GM19043 (cell line): ENCODE measurements at regions not wholly inside any gene's neighbourhood (a gene's known extent, or its start where the extent isn't known, plus 50 kb on each side); places are given as distances from the start of the nearest gene placed in this dataset.

Source experiments
- ATAC-seq: cut with Tn5 transposase; IDR thresholded peaks from one replicate; pipeline ENCODE4 v1.9.1; 2021; ENCODE audit warnings: low read depth; ENCODE audit not compliant: unreplicated experiment

- ATAC-seq = no peak
These were observed 130.1 kb upstream of the DST start for GRCh38 chr6:56772737-56773184.

GRCh38 chr6:56771929-56772607, 129.4 kb upstream of the DST start:
- ATAC-seq = no peak

GRCh38 chr6:56771189-56771588, 128.5 kb upstream of the DST start:
- no peak for ATAC-seq

DNA sequence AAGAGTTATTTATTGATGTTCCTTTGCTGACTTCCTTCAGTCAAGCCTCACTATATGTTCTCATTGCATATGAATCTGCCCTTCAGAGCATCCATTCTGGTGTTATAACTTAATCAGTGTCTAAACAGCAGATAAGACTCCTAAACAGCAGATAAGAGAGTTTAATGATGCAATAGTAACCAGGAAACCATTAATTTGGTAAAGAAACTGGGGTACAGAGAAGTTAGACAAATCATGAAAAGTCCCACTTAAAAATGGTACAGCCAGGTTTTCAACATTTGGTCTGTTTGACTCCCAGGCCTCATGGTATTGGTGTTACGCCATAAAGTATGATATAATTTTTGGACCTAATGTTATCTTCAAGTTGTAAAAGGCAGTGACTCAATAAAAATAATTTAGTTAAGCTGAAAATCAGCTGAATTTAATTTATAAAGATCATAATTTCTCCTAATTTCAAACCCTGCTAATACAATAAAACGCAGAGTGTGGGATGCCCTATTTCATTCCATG, 127.4 kb upstream of the DST start:
- ATAC-seq = no peak

DNA sequence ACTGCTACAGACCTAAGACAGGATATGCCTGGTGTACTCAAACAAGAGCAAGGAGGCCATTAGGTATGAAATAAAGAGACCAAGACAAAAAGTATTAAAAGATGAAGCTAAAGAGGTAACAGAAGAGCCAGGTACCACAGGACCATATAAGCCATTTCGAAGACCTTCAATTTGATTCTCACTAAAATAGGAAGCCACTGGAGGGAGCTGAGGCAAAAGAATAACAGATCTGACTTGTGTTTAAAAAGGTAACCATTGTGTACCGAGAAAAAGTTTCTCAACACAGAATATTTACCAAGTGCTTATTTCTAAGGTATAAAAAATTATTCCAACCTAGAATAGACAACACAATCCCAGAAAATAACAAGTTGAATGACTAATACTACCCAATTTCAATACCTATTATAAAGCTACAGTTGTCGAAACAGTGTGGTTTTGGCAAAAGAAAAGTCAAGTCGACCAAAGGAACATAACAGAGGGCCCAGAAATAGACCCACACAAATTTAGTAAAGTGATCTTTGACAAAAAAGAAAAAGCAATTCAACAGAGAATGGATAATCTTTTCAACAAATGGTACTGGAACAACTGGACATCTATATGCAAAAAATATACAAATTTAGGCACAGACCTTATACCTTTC, 125.3 kb upstream of the DST start:
- no peak for ATAC-seq

DNA sequence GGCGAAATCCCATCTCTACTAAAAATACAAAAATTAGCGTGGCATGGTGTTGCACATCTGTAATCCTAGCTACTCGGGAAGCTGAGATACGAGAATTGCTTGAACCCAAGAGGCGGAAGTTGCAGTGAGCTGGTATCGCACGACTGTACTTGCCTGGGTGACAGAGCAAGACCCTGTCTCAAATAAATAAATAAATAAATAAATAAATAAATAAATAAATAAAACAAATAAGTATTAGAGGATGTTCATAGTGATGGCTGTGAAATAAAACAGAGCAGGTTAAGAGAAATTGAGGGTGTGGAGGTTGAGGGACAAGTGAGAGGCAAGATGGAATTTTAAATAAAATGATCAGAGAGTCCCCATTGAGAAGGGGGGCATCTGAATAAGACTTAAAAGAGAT, 124.7 kb upstream of the DST start:
- ATAC-seq = no peak

DNA sequence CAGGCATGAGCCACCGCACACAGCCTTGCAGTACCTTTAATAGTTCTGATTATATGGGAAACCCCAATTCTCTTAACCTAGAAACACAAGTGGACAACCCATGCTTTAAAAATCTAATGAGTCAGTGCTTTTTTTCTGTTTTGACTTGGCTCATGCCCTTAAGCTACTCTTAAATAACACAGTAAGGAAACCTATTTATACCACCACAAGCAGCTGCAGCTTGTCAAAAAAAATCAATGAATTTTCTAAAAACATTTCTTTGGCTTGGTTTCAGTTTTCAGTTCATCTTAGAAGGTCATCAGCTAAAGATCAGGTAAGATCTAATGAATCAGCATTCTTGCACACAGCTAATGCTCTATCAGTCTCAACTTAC, 124.1 kb upstream of the DST start:
- peak; percentile 78 for ATAC-seq

DNA sequence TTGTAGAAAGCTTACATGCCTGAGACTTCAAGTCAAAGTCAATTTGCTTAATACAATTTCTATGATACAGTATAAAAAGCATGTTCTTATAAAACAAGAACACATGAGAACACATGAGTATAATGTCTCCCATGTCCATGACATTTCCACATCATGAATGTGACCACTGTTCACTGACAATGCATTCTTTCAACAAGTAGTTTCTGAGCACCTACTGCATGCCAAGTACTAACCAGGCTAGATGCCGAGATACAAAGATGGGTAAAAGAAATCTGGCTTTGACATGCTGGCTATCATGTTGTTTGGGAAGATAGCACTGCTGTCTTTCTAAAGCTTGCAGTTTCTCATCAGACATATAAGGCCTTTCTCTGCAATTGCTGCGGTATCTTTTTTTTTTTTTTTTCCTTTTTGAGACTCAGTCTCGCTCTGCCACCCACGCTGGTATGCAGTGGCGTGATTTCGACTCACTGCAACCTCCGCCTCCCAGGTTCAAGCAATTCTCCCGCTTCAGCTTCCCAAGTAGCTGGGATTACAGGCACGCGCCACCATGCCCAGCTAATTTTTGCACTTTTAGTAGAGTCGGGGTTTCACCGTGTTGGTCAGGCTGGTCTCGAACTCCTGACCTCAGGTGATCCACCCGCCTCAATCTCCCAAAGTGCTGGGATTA, 123.6 kb upstream of the DST start:
- ATAC-seq = no peak

DNA sequence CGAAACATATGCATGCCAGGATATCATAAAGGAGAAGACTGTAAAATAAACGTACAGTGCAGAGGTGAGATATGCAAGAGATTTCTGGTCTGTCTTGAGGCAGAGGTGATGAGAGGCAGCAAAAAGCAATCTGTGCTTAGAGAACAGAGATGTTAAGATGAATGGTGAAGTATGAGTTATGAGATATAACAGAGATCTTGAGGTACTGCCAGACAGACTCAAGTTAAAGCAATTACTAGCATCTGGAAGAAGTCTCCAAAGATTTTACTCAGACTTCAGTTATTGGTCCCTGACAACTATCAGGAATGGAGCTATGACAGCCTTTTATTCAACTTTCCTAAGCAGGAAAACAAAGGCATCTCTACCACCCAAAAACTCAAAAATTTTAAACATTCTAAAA, 122.8 kb upstream of the DST start:
- no peak for ATAC-seq

GRCh38 chr6:56764081-56764566, 121.4 kb upstream of the DST start:
- peak; percentile 45 for ATAC-seq

DNA sequence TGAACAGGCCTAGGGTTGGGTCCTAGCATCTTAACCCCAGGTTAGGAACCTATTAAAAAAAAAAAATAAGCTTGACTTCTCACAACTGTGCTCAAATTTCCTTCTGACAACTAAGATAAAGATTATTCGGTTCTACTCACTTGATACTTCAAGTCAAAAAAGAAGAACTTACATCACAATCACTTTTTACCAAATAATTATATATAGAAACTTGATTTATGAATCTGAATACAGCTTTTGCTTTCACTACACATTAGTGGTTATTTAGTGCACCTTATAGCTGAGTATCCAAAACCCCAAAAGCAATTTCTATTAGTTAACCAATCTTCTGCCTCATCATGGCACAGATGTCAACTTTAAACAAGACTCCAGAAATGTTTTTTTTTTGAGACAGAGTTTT, 119.0 kb upstream of the DST start:
- ATAC-seq = no peak

- ATAC-seq = no peak
These were observed 118.2 kb upstream of the DST start for GRCh38 chr6:56760842-56761241.

GRCh38 chr6:56759521-56759920, 116.8 kb upstream of the DST start:
- ATAC-seq = no peak

- no peak for ATAC-seq
These were observed 115.9 kb upstream of the DST start for GRCh38 chr6:56758553-56758952.

- ATAC-seq = no peak
These were observed 115.4 kb upstream of the DST start for GRCh38 chr6:56758120-56758519.

DNA sequence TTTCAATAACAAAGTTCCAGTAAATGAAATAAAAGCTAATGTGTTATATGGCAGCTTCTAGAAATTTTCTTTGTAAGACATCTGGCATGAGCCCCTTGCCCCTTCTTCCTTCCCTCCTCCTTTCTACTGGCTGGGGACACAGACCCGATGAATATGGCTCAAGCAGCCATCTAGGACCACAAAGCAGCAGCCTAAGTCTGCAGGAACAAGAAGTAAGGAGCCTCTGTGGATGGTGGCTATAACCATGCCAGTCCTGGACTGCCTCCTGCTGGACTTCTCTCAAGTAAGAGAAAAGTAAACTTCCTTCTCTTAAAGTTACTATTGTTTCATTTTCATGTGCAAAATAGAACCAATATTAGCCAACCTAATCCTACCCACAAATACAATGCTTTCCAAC, 114.9 kb upstream of the DST start:
- no peak for ATAC-seq

DNA sequence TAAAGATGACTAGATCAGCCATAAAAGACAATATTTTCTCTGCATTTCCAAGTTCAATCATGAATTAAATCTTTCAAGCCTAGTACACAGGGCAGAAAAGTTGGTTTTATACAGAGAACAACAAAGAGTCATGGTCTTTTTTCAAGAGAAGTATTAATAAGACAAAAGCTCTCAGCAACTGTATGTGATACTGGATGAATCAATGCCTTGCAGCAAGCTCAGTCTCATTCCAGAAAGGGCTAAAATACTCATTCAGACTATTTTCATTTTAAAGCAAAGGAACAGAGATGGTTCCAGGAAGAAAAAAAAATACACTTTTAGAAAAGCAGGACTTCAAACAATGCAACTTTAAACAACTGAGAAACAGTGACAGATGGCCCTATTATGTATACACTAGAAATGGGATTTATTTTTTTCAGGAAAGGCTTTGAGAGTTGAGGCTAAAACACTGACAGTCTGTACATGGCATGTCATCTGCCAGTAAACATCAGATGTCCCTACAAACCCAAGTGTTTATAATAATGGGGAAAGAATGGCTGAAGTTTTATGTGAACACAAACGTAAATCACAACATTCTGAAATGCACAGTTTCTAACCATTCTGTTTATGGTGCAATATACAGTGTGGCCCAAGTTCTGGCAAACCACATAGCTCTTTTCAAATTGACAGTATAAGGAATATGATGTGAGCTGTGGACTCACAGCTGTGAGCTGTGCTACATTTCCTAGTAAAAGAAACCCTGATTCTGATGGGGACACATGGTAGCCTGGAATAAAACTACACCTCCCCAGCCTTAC, 114.3 kb upstream of the DST start:
- no peak for ATAC-seq

- no peak for ATAC-seq
These were observed 113.6 kb upstream of the DST start for GRCh38 chr6:56756219-56756789.

GRCh38 chr6:56755040-56755439, 112.4 kb upstream of the DST start:
- ATAC-seq = no peak

DNA sequence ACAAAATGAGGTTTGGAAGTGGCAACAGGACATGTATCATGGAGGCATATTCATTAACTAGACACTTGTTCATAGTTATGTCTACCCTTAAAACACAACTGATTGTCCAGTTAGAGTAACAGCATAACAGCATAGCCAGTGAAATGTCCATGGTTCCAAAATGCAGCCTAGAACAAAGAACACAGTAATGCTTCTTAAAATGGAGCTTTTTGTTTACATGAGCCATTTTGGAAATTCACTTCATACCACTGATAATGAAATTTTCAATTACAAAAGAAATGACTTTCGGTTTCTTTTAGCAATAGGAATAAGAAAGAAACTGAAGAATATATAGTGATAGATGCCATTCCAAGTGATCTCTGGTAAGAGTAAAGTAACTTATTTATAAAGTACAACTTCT, 111.1 kb upstream of the DST start:
- no peak for ATAC-seq

DNA sequence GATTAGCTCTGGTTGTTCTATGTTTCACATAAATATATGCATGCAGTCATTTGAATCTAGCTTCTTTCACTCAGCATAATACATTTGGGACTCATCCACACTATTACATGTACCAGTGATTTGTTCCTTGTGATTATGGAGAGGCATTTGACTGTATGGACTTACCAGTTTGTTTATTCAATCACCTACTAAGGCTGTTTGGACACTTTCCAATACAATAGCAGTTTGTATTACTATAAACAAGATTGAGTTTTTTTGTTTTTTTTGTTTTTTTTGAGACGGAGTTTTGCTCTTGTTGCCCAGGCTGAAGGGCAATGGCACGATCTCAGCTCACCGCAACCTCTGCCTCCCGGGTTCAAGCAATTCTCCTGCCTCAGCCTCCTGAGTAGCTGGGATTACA, 109.8 kb upstream of the DST start:
- no peak for ATAC-seq
